H9 (cell line): ENCODE measurements at regions not wholly inside any gene's neighbourhood (a gene's known extent, or its start where the extent isn't known, plus 50 kb on each side); places are given as distances from the start of the nearest gene placed in this dataset.

Source experiments
- DNase-seq: peaks from one replicate; pipeline ENCODE4 v3.0.0-alpha.2; 2017
- H2AFZ ChIP-seq: one replicate; pipeline ENCODE4 v1.6.1; 2013; ENCODE audit warnings: mild to moderate bottlenecking, low read length, control low read depth, moderate library complexity
- H2AK5ac ChIP-seq: 2 replicates; pipeline ENCODE4 v1.6.1; 2013; ENCODE audit warnings: low read length, control low read depth, mixed read lengths; ENCODE audit not compliant: insufficient read length
- H2BK120ac ChIP-seq: one replicate; pipeline ENCODE4 v1.6.1; 2013; ENCODE audit warnings: low read depth, mild to moderate bottlenecking, low read length, control low read depth, inconsistent platforms; ENCODE audit not compliant: poor library complexity, severe bottlenecking
- H2BK12ac ChIP-seq: 2 replicates; pipeline ENCODE4 v1.6.1; 2013; ENCODE audit warnings: low read length, control low read depth, mixed read lengths, low read depth; ENCODE audit not compliant: insufficient read length
- H2BK15ac ChIP-seq: 2 replicates; pipeline ENCODE4 v1.6.1; 2013; ENCODE audit warnings: low read depth, low read length, control low read depth
- H2BK20ac ChIP-seq: one replicate; pipeline ENCODE4 v1.6.1; 2013; ENCODE audit warnings: low read depth, mild to moderate bottlenecking, low read length, control low read depth, inconsistent platforms; ENCODE audit not compliant: poor library complexity, severe bottlenecking
- H2BK5ac ChIP-seq: 2 replicates; pipeline ENCODE4 v1.6.1; 2013; ENCODE audit warnings: low read length, control low read depth, mixed read lengths; ENCODE audit not compliant: insufficient read length
- H3K14ac ChIP-seq: 2 replicates; pipeline ENCODE4 v1.6.1; 2013; ENCODE audit warnings: low read length, control low read depth; ENCODE audit not compliant: insufficient read depth
- H3K18ac ChIP-seq: 2 replicates; pipeline ENCODE4 v1.6.1; 2013; ENCODE audit warnings: low read depth, mild to moderate bottlenecking, mixed read lengths, low read length, control low read depth; ENCODE audit not compliant: insufficient read length
- H3K23ac ChIP-seq: 2 replicates; pipeline ENCODE4 v1.6.1; 2013; ENCODE audit warnings: low read length, control low read depth, mixed read lengths, low read depth; ENCODE audit not compliant: insufficient read length
- H3K23me2 ChIP-seq: 2 replicates; pipeline ENCODE4 v1.6.1; 2013; ENCODE audit warnings: low read depth, mild to moderate bottlenecking, mixed read lengths, low read length, control low read depth; ENCODE audit not compliant: insufficient read length, poor library complexity, severe bottlenecking
- H3K27ac ChIP-seq: 2 replicates; pipeline ENCODE4 v1.5.1; 2013; ENCODE audit warnings: low read length, control low read depth, mixed read lengths, low read depth; ENCODE audit not compliant: insufficient read length
- H3K27me3 ChIP-seq: 2 replicates; pipeline ENCODE4 v1.6.1; 2013; ENCODE audit warnings: low read length, control low read depth, inconsistent platforms; ENCODE audit not compliant: insufficient read depth
- H3K4ac ChIP-seq: 2 replicates; pipeline ENCODE4 v1.6.1; 2013; ENCODE audit warnings: low read depth, mild to moderate bottlenecking, control low read depth, inconsistent platforms, low read length, moderate library complexity
- H3K4me1 ChIP-seq: 2 replicates; pipeline ENCODE4 v1.6.1; 2013; ENCODE audit warnings: low read length, control low read depth, inconsistent platforms; ENCODE audit not compliant: insufficient read depth
- H3K4me2 ChIP-seq: 2 replicates; pipeline ENCODE4 v1.6.1; 2013; ENCODE audit warnings: low read length, control low read depth, mixed read lengths; ENCODE audit not compliant: insufficient read length, insufficient read depth
- H3K56ac ChIP-seq: 2 replicates; pipeline ENCODE4 v1.6.1; 2013; ENCODE audit warnings: low read depth, mild to moderate bottlenecking, mixed read lengths, low read length, control low read depth; ENCODE audit not compliant: insufficient read length
- H3K79me1 ChIP-seq: 2 replicates; pipeline ENCODE4 v1.6.1; 2013; ENCODE audit warnings: low read depth, mild to moderate bottlenecking, moderate library complexity, low read length, control low read depth, inconsistent platforms; ENCODE audit not compliant: insufficient read depth, poor library complexity, severe bottlenecking
- H3K79me2 ChIP-seq: 2 replicates; pipeline ENCODE4 v1.6.1; 2013; ENCODE audit warnings: low read length, control low read depth, inconsistent platforms; ENCODE audit not compliant: insufficient read depth
- H3K9ac ChIP-seq: 2 replicates; pipeline ENCODE4 v1.6.1; 2013; ENCODE audit warnings: low read length, control low read depth, mixed read lengths; ENCODE audit not compliant: insufficient read length; ENCODE audit errors: extremely low read depth
- H3K9me3 ChIP-seq: one replicate; pipeline ENCODE4 v1.6.1; 2013; ENCODE audit warnings: low read depth, low read length, inconsistent platforms; ENCODE audit not compliant: control insufficient read depth
- H3T11ph ChIP-seq: one replicate; pipeline ENCODE4 v1.6.1; 2013; ENCODE audit warnings: mild to moderate bottlenecking, low read length, control low read depth, inconsistent platforms
- H4K20me1 ChIP-seq: one replicate; pipeline ENCODE4 v1.6.1; 2013; ENCODE audit not compliant: control insufficient read depth, insufficient read length, insufficient read depth
- H4K5ac ChIP-seq: 2 replicates; pipeline ENCODE4 v1.6.1; 2013; ENCODE audit warnings: low read depth, mild to moderate bottlenecking, mixed read lengths, low read length, control low read depth; ENCODE audit not compliant: insufficient read length
- H4K8ac ChIP-seq: replicated peaks from 2 replicates; pipeline ENCODE4 v1.6.1; 2013; ENCODE audit warnings: low read length, control low read depth, mixed read lengths, low read depth; ENCODE audit not compliant: insufficient read length
- H4K91ac ChIP-seq: 2 replicates; pipeline ENCODE4 v1.6.1; 2013; ENCODE audit warnings: low read depth, mild to moderate bottlenecking, moderate library complexity, mixed read lengths, low read length, control low read depth; ENCODE audit not compliant: insufficient read length
- H3K27ac Mint-ChIP-seq, 3 experiments: 2 replicates in 2 of 3; 3 replicates in 1 of 3; pipeline ENCODE4 v1.8.0; 2020 to 2021; ENCODE audit warnings: mixed read lengths in 3 of 3, mild to moderate bottlenecking in 1 of 3, moderate library complexity in 1 of 3
- H3K27me3 Mint-ChIP-seq: 2 replicates; pipeline ENCODE4 v1.8.0; 2021; ENCODE audit warnings: low read depth, mild to moderate bottlenecking, moderate library complexity, mixed read lengths
- H3K36me3 Mint-ChIP-seq, 3 experiments: 2 replicates in 2 of 3; 3 replicates in 1 of 3; pipeline ENCODE4 v1.8.0; 2020 to 2021; ENCODE audit warnings: low read depth in 3 of 3, mixed read lengths in 3 of 3; ENCODE audit not compliant: insufficient read depth in 1 of 3
- H3K4me1 Mint-ChIP-seq, 2 experiments: 2 replicates each; pipeline ENCODE4 v1.8.0; 2020; ENCODE audit warnings: mixed read lengths in 2 of 2
- H3K4me3 Mint-ChIP-seq, 2 experiments: 2 replicates in 1 of 2; 3 replicates in 1 of 2; pipeline ENCODE4 v1.8.0; 2020 to 2021; ENCODE audit warnings: mild to moderate bottlenecking in 2 of 2, mixed read lengths in 2 of 2, moderate library complexity in 1 of 2
- H3K9me3 Mint-ChIP-seq, 2 experiments: 2 replicates in 1 of 2; 3 replicates in 1 of 2; pipeline ENCODE4 v1.8.0; 2020; ENCODE audit warnings: mild to moderate bottlenecking in 2 of 2, mixed read lengths in 2 of 2, moderate library complexity in 1 of 2
- CTCF ChIP-seq: fragments of 200-600 bp; sonication (generic); conservative IDR thresholded peaks from 3 replicates; pipeline ENCODE4 v1.8.0; 2021; ENCODE audit warnings: antibody characterized with exemption, mild to moderate bottlenecking
- WGBS: extraction: QIAGEN DNeasy Blood & Tissue Kit; methylation state at CpG from one replicate; pipeline ENCODE4 v1.1.7; 2013; ENCODE audit warnings: missing lambda C conversion rate, low lambda C conversion rate, mixed read lengths; ENCODE audit not compliant: insufficient read length; ENCODE audit errors: extremely low coverage; 5-methylcytosine and 5-hydroxymethylcytosine counted together

GRCh38 chr19:32103541-32103940, 241.9 kb upstream of the ZNF507 start:
- no peak overlapping the region for H2BK5ac ChIP-seq
- H3K27ac ChIP-seq = no peak overlapping the region
- no CpG with 5 or more reads among the region's 11 CpGs for WGBS
- H4K5ac ChIP-seq = no peak overlapping the region
- H3K79me2 ChIP-seq = no peaks in the 10 kb centered on the region
- H2AFZ ChIP-seq = no peak overlapping the region
- no peak overlapping the region for H3K27ac Mint-ChIP-seq
- H3K23ac ChIP-seq = no peak overlapping the region
- no peaks in the 10 kb centered on the region for H3K9me3 ChIP-seq
- DNase-seq = no peak
- H3K56ac ChIP-seq = no peak overlapping the region
- H3K27me3 ChIP-seq = no peaks in the 10 kb centered on the region
- peaks cover 11 to 24% (median 16%) of the 10 kb centered on the region in 3 experiments for H3K36me3 Mint-ChIP-seq
- H3K27me3 Mint-ChIP-seq = peaks cover 3% of the 10 kb centered on the region
- H2AK5ac ChIP-seq = no peak overlapping the region
- no peak for TF ChIP-seq CTCF
- no peaks in the 10 kb centered on the region for H3K79me1 ChIP-seq
- H3K4me1 ChIP-seq = no peaks in the 10 kb centered on the region; the same call in 1 of the 2 replicates
- H2BK15ac ChIP-seq = no peak overlapping the region
- no peak overlapping the region for H3K4ac ChIP-seq
- H2BK120ac ChIP-seq = no peak overlapping the region
- H3K4me3 Mint-ChIP-seq = no peak overlapping the region
- no peaks in the 10 kb centered on the region for H4K20me1 ChIP-seq
- no peak overlapping the region for H2BK20ac ChIP-seq
- H3T11ph ChIP-seq = no peak overlapping the region
- H4K8ac ChIP-seq = no peak overlapping the region
- H3K18ac ChIP-seq = no peak overlapping the region
- H3K9ac ChIP-seq = no peak overlapping the region
- H4K91ac ChIP-seq = no peak overlapping the region
- peaks cover 24 to 25% of the 10 kb centered on the region in 2 experiments for H3K9me3 Mint-ChIP-seq
- peaks cover 16 to 18% of the 10 kb centered on the region in 2 experiments for H3K4me1 Mint-ChIP-seq
- H3K4me2 ChIP-seq = no peak overlapping the region
- H2BK12ac ChIP-seq = no peak overlapping the region
- H3K14ac ChIP-seq = no peak overlapping the region
- no peaks in the 10 kb centered on the region for H3K23me2 ChIP-seq
